HG03196 (cell line): ENCODE measurements at regions not wholly inside any gene's neighbourhood (a gene's known extent, or its start where the extent isn't known, plus 50 kb on each side); places are given as distances from the start of the nearest gene placed in this dataset.

ENCODE experiments used
- ATAC-seq: cut with Tn5 transposase; IDR thresholded peaks from one replicate; pipeline ENCODE4 v1.9.1; 2021; ENCODE audit not compliant: unreplicated experiment

- no peak for ATAC-seq
Measured at GRCh38 chr11:25317216-25317615, 820.4 kb downstream of the LUZP2 start.

- ATAC-seq: no peak
Measured at GRCh38 chr11:25319127-25319526, 822.3 kb downstream of the LUZP2 start.

- ATAC-seq: no peak
Measured at GRCh38 chr11:25327656-25328055, 830.8 kb downstream of the LUZP2 start.

GRCh38 chr11:25339281-25339680, 842.4 kb downstream of the LUZP2 start:
- no peak for ATAC-seq

- ATAC-seq: no peak
Measured at GRCh38 chr11:25349537-25349936, 852.7 kb downstream of the LUZP2 start.

- no peak for ATAC-seq
Measured at GRCh38 chr11:25350899-25351803, 854.3 kb downstream of the LUZP2 start.

- no peak for ATAC-seq
Measured at GRCh38 chr11:25357133-25357532, 860.3 kb downstream of the LUZP2 start.

- ATAC-seq: no peak
Measured at GRCh38 chr11:25377466-25377865, 880.6 kb downstream of the LUZP2 start.

- no peak for ATAC-seq
Measured at GRCh38 chr11:25396847-25397246, 900.0 kb downstream of the LUZP2 start.

- ATAC-seq: no peak
Measured at GRCh38 chr11:25408146-25408545, 911.3 kb downstream of the LUZP2 start.

GRCh38 chr11:25415793-25416192, 916.1 kb upstream of the ANO3 start:
- no peak for ATAC-seq

- no peak for ATAC-seq
Measured at GRCh38 chr11:25423436-25424199, 908.3 kb upstream of the ANO3 start.

- ATAC-seq: no peak
Measured at GRCh38 chr11:25432376-25432775, 899.6 kb upstream of the ANO3 start.

- no peak for ATAC-seq
Measured at GRCh38 chr11:25435197-25435596, 896.7 kb upstream of the ANO3 start.

GRCh38 chr11:25436326-25436725, 895.6 kb upstream of the ANO3 start:
- ATAC-seq: no peak

- no peak for ATAC-seq
Measured at GRCh38 chr11:25441421-25441820, 890.5 kb upstream of the ANO3 start.

GRCh38 chr11:25449091-25449490, 882.8 kb upstream of the ANO3 start:
- no peak for ATAC-seq

GRCh38 chr11:25453471-25453870, 878.5 kb upstream of the ANO3 start:
- ATAC-seq: no peak

- no peak for ATAC-seq
Measured at GRCh38 chr11:25456211-25456610, 875.7 kb upstream of the ANO3 start.

- no peak for ATAC-seq
Measured at GRCh38 chr11:25483915-25484635, 847.9 kb upstream of the ANO3 start.

- no peak for ATAC-seq
Measured at GRCh38 chr11:25485315-25485714, 846.6 kb upstream of the ANO3 start.
